HEK293T (cell line): ENCODE measurements at regions not wholly inside any gene's neighbourhood (a gene's known extent, or its start where the extent isn't known, plus 50 kb on each side); places are given as distances from the start of the nearest gene placed in this dataset.

Experiments
- BHLHE40 ChIP-seq: fragments of 450-650 bp; IDR thresholded peaks from 2 replicates; pipeline ENCODE4 v1.6.1; 2016; ENCODE audit warnings: mild to moderate bottlenecking, moderate library complexity, borderline replicate concordance
- ELF4 ChIP-seq: fragments of 450-650 bp; IDR thresholded peaks from 2 replicates; pipeline ENCODE4 v1.6.1; 2017; ENCODE audit warnings: antibody characterized with exemption
- FOXA1 ChIP-seq: fragments of 450-650 bp; IDR thresholded peaks from 2 replicates; pipeline ENCODE4 v1.6.1; 2016; ENCODE audit warnings: mild to moderate bottlenecking
- FOXK2 ChIP-seq: fragments of 450-650 bp; IDR thresholded peaks from 2 replicates; pipeline ENCODE4 v1.6.1; 2016; ENCODE audit warnings: mild to moderate bottlenecking
- HDGF ChIP-seq: fragments of 450-650 bp; IDR thresholded peaks from 2 replicates; pipeline ENCODE4 v1.6.1; 2017; ENCODE audit warnings: antibody characterized with exemption, borderline replicate concordance
- LEF1 ChIP-seq: fragments of 450-650 bp; IDR thresholded peaks from 2 replicates; pipeline ENCODE4 v1.6.1; 2017; ENCODE audit warnings: mild to moderate bottlenecking, borderline replicate concordance
- NFRKB ChIP-seq: fragments of 450-650 bp; IDR thresholded peaks from 2 replicates; pipeline ENCODE4 v1.6.1; 2016; ENCODE audit warnings: mild to moderate bottlenecking, moderate library complexity
- PKNOX1 ChIP-seq: fragments of 450-650 bp; IDR thresholded peaks from 2 replicates; pipeline ENCODE4 v1.6.1; 2016
- SP1 ChIP-seq: fragments of 450-650 bp; IDR thresholded peaks from 2 replicates; pipeline ENCODE4 v1.6.1; 2017
- SUZ12 ChIP-seq: fragments of 450-650 bp; IDR thresholded peaks from 2 replicates; pipeline ENCODE4 v1.6.1; 2016; ENCODE audit warnings: mild to moderate bottlenecking
- TARDBP ChIP-seq: fragments of 450-650 bp; IDR thresholded peaks from 2 replicates; pipeline ENCODE4 v1.6.1; 2016

- TF ChIP-seq SP1 (no peak), SUZ12 (no peak), FOXK2 (no peak), FOXA1 (no peak), HDGF (no peak), BHLHE40 (no peak), LEF1 (no peak), ELF4 (no peak), PKNOX1 (no peak), TARDBP (no peak), NFRKB (no peak)
Measured at GRCh38 chr5:159385536-159385935, 55.2 kb upstream of the IL12B start.
